GM23338 (cell line): ENCODE measurements at regions not wholly inside any gene's neighbourhood (a gene's known extent, or its start where the extent isn't known, plus 50 kb on each side); places are given as distances from the start of the nearest gene placed in this dataset.
A peak's percentile ranks its signal among the peaks of the same experiment; 100 is the strongest.

Source experiments
- ATAC-seq: fragments of 200-7000 bp; cut with Tn5 transposase; 3 replicates; pipeline ENCODE4 v1.9.1; 2020
- DNase-seq: peaks from one replicate; pipeline ENCODE4 v3.0.0-alpha.2; 2015; ENCODE audit warnings: low spot score
- H2AFZ ChIP-seq: fragments of 200-600 bp; sonication (generic); 2 replicates; pipeline ENCODE4 v1.8.0; 2016; ENCODE audit warnings: antibody characterized with exemption, mild to moderate bottlenecking, moderate library complexity
- H3F3A ChIP-seq: fragments of 200-600 bp; sonication (generic); replicated peaks from 2 replicates; pipeline ENCODE4 v1.8.0; 2017; ENCODE audit warnings: antibody characterized with exemption, mixed run types, low read depth
- H3K27ac ChIP-seq: fragments of 200-600 bp; sonication (generic); 2 replicates; pipeline ENCODE4 v1.6.1; 2016; ENCODE audit warnings: low read depth
- H3K27me3 ChIP-seq: fragments of 200-600 bp; sonication (generic); 2 replicates; pipeline ENCODE4 v1.8.0; 2016; ENCODE audit warnings: mild to moderate bottlenecking, mixed run types, moderate library complexity; ENCODE audit not compliant: insufficient read depth
- H3K36me3 ChIP-seq: fragments of 200-600 bp; sonication (generic); 2 replicates; pipeline ENCODE4 v1.8.0; 2016; ENCODE audit warnings: mild to moderate bottlenecking; ENCODE audit not compliant: insufficient read depth
- H3K4me1 ChIP-seq: fragments of 200-600 bp; sonication (generic); 2 replicates; pipeline ENCODE4 v1.8.0; 2016; ENCODE audit warnings: mild to moderate bottlenecking, moderate library complexity; ENCODE audit not compliant: insufficient read depth
- H3K4me2 ChIP-seq: fragments of 200-600 bp; sonication (generic); 2 replicates; pipeline ENCODE4 v1.7.1; 2017; ENCODE audit warnings: mixed run types
- H3K4me3 ChIP-seq: fragments of 200-600 bp; sonication (generic); 2 replicates; pipeline ENCODE4 v1.6.1; 2016; ENCODE audit warnings: mixed run types
- H3K79me2 ChIP-seq: fragments of 200-600 bp; sonication (generic); replicated peaks from 2 replicates; pipeline ENCODE4 v1.8.0; 2017; ENCODE audit warnings: mild to moderate bottlenecking; ENCODE audit not compliant: insufficient read depth
- H3K9me2 ChIP-seq: fragments of 200-600 bp; sonication (generic); 2 replicates; pipeline ENCODE4 v1.8.0; 2017; ENCODE audit not compliant: insufficient read depth
- H4K20me1 ChIP-seq: fragments of 200-600 bp; sonication (generic); replicated peaks from 2 replicates; pipeline ENCODE4 v1.8.0; 2017; ENCODE audit warnings: mild to moderate bottlenecking; ENCODE audit not compliant: insufficient read depth
- H3K27ac Mint-ChIP-seq: 2 replicates; pipeline ENCODE4 v1.8.0; 2020; ENCODE audit warnings: inconsistent platforms, mild to moderate bottlenecking, moderate library complexity, mixed read lengths
- H3K27me3 Mint-ChIP-seq: 3 replicates; pipeline ENCODE4 v1.8.0; 2022; ENCODE audit warnings: low read depth, mild to moderate bottlenecking, moderate library complexity, mixed read lengths, inconsistent platforms; ENCODE audit not compliant: insufficient read depth, poor library complexity
- H3K36me3 Mint-ChIP-seq: 3 replicates; pipeline ENCODE4 v1.8.0; 2021; ENCODE audit warnings: low read depth, mild to moderate bottlenecking, inconsistent platforms, moderate library complexity, mixed read lengths
- H3K4me1 Mint-ChIP-seq: 3 replicates; pipeline ENCODE4 v1.8.0; 2020; ENCODE audit warnings: mild to moderate bottlenecking, inconsistent platforms, mixed read lengths
- H3K4me3 Mint-ChIP-seq: 3 replicates; pipeline ENCODE4 v1.8.0; 2021; ENCODE audit warnings: moderate library complexity, mild to moderate bottlenecking, inconsistent platforms, mixed read lengths
- H3K9me3 Mint-ChIP-seq: 3 replicates; pipeline ENCODE4 v1.8.0; 2020; ENCODE audit warnings: moderate library complexity, mild to moderate bottlenecking, inconsistent platforms, mixed read lengths
- CREB1 ChIP-seq: fragments of 250-450 bp; sonication (Bioruptor Pico); IDR thresholded peaks from 2 replicates; pipeline ENCODE4 v1.5.0; 2020; ENCODE audit warnings: low read depth, mild to moderate bottlenecking, moderate library complexity
- ETS1 ChIP-seq: IDR thresholded peaks from 2 replicates; pipeline ENCODE4 v1.6.1; 2016; ENCODE audit warnings: antibody characterized with exemption
- EZH2 ChIP-seq: fragments of 200-600 bp; sonication (generic); IDR thresholded peaks from one replicate; pipeline ENCODE4 v1.8.0; 2017; ENCODE audit warnings: antibody characterized with exemption, mild to moderate bottlenecking, low read depth; ENCODE audit not compliant: unreplicated experiment
- EZH2phosphoT487 ChIP-seq: fragments of 200-600 bp; sonication (generic); IDR thresholded peaks from one replicate; pipeline ENCODE4 v1.8.1; 2018; ENCODE audit warnings: antibody characterized with exemption; ENCODE audit not compliant: unreplicated experiment
- JUNB ChIP-seq: IDR thresholded peaks from one replicate; pipeline ENCODE4 v1.6.1; 2016; ENCODE audit warnings: antibody characterized with exemption; ENCODE audit not compliant: unreplicated experiment
- NANOG ChIP-seq: IDR thresholded peaks from 2 replicates; pipeline ENCODE4 v1.6.1; 2016; ENCODE audit warnings: antibody characterized with exemption, borderline replicate concordance
- POLR2AphosphoS5 ChIP-seq: IDR thresholded peaks from 2 replicates; pipeline ENCODE4 v1.6.1; 2016; ENCODE audit warnings: antibody characterized with exemption, low read depth
- STAT1 ChIP-seq: IDR thresholded peaks from one replicate; pipeline ENCODE4 v1.6.1; 2016; ENCODE audit warnings: antibody characterized with exemption; ENCODE audit not compliant: unreplicated experiment
- ZNF114 ChIP-seq: fragments of 250-450 bp; sonication (Bioruptor Pico); IDR thresholded peaks from 2 replicates; pipeline ENCODE4 v1.5.0; 2020; ENCODE audit warnings: mild to moderate bottlenecking, moderate library complexity
- ZNF331 ChIP-seq: fragments of 250-450 bp; sonication (Bioruptor Pico); IDR thresholded peaks from 2 replicates; pipeline ENCODE4 v1.5.0; 2020; ENCODE audit warnings: low read depth, mild to moderate bottlenecking, moderate library complexity
- ZNF462 ChIP-seq: fragments of 250-450 bp; sonication (Bioruptor Pico); IDR thresholded peaks from 2 replicates; pipeline ENCODE4 v1.5.0; 2020; ENCODE audit warnings: mild to moderate bottlenecking, moderate library complexity
- TF ChIP-seq, protein P1 (sequence below), 2 experiments: fragments of 200-600 bp in 1 of 2; sonication (generic) in 1 of 2; conservative IDR thresholded peaks; 2 replicates each; pipeline versions ENCODE4 v1.5.1 to v1.6.1; 2016 to 2017; ENCODE audit warnings: antibody characterized with exemption in 2 of 2, low read depth in 2 of 2, mild to moderate bottlenecking in 2 of 2, moderate library complexity in 1 of 2
- TF ChIP-seq, protein P2 (sequence below): IDR thresholded peaks from one replicate; pipeline ENCODE4 v1.6.1; 2018; ENCODE audit warnings: antibody characterized with exemption; ENCODE audit not compliant: unreplicated experiment

GRCh38 chr3:87336761-87337160, 60.4 kb upstream of the POU1F1 start:
- H3K27me3 ChIP-seq: no peaks in the 10 kb centered on the region
- no peaks in the 10 kb centered on the region for H3K79me2 ChIP-seq
- Mint-ChIP-seq H3K9me3 (peaks cover 5% of the 10 kb centered on the region), H3K36me3 (peaks cover 1% of the 10 kb centered on the region; the same call in 1 of the 3 replicates), H3K4me3 (no peak overlapping the region), H3K27me3 (no peaks in the 10 kb centered on the region), H3K27ac (no peak overlapping the region), H3K4me1 (no peaks in the 10 kb centered on the region)
- H3K4me2 ChIP-seq: no peak overlapping the region
- no peak overlapping the region for H3K4me3 ChIP-seq
- no peaks in the 10 kb centered on the region for H3K4me1 ChIP-seq
- peaks cover 6% of the 10 kb centered on the region; the same call in 1 of the 2 replicates for H3K9me2 ChIP-seq
- H3K36me3 ChIP-seq: no peaks in the 10 kb centered on the region
- TF ChIP-seq POLR2AphosphoS5: no peak
- no peak for TF ChIP-seq JUNB
- TF ChIP-seq, protein P1, sequence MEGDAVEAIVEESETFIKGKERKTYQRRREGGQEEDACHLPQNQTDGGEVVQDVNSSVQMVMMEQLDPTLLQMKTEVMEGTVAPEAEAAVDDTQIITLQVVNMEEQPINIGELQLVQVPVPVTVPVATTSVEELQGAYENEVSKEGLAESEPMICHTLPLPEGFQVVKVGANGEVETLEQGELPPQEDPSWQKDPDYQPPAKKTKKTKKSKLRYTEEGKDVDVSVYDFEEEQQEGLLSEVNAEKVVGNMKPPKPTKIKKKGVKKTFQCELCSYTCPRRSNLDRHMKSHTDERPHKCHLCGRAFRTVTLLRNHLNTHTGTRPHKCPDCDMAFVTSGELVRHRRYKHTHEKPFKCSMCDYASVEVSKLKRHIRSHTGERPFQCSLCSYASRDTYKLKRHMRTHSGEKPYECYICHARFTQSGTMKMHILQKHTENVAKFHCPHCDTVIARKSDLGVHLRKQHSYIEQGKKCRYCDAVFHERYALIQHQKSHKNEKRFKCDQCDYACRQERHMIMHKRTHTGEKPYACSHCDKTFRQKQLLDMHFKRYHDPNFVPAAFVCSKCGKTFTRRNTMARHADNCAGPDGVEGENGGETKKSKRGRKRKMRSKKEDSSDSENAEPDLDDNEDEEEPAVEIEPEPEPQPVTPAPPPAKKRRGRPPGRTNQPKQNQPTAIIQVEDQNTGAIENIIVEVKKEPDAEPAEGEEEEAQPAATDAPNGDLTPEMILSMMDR (conservative IDR thresholded peaks at IDR 0.05; ENCODE audit: low read depth in 2 of 2): no peak
- no peak for TF ChIP-seq CREB1 (CRISPR knock-in tag)
- no peak for TF ChIP-seq NANOG
- TF ChIP-seq ZNF462 (CRISPR knock-in tag): no peak
- no peak for TF ChIP-seq EZH2
- no peak for TF ChIP-seq ETS1
- no peak for TF ChIP-seq EZH2phosphoT487
- TF ChIP-seq, protein P2, sequence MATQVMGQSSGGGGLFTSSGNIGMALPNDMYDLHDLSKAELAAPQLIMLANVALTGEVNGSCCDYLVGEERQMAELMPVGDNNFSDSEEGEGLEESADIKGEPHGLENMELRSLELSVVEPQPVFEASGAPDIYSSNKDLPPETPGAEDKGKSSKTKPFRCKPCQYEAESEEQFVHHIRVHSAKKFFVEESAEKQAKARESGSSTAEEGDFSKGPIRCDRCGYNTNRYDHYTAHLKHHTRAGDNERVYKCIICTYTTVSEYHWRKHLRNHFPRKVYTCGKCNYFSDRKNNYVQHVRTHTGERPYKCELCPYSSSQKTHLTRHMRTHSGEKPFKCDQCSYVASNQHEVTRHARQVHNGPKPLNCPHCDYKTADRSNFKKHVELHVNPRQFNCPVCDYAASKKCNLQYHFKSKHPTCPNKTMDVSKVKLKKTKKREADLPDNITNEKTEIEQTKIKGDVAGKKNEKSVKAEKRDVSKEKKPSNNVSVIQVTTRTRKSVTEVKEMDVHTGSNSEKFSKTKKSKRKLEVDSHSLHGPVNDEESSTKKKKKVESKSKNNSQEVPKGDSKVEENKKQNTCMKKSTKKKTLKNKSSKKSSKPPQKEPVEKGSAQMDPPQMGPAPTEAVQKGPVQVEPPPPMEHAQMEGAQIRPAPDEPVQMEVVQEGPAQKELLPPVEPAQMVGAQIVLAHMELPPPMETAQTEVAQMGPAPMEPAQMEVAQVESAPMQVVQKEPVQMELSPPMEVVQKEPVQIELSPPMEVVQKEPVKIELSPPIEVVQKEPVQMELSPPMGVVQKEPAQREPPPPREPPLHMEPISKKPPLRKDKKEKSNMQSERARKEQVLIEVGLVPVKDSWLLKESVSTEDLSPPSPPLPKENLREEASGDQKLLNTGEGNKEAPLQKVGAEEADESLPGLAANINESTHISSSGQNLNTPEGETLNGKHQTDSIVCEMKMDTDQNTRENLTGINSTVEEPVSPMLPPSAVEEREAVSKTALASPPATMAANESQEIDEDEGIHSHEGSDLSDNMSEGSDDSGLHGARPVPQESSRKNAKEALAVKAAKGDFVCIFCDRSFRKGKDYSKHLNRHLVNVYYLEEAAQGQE: no peak
- no peak for TF ChIP-seq STAT1
- no peak for TF ChIP-seq ZNF114
- no peak for TF ChIP-seq ZNF331 (CRISPR knock-in tag)
- no peaks in the 10 kb centered on the region for H4K20me1 ChIP-seq
- H2AFZ ChIP-seq: no peak overlapping the region
- no peaks in the 10 kb centered on the region for H3F3A ChIP-seq
- DNase-seq (peak; percentile 2), ATAC-seq (no peak)
- no peak overlapping the region for H3K27ac ChIP-seq
